HCT116 (cell line): ENCODE measurements at regions not wholly inside any gene's neighbourhood (a gene's known extent, or its start where the extent isn't known, plus 50 kb on each side); places are given as distances from the start of the nearest gene placed in this dataset.
"Not testable (repeated sequence)": the region's sequence is repeated elsewhere in the genome, so short reads cannot be mapped to it uniquely, and the experiment has no call there.

Source experiments
- ATAC-seq: fragments of 200-7000 bp; cut with Tn5 transposase; 2 replicates; pipeline ENCODE4 v1.9.1; 2020; ENCODE audit warnings: mild to moderate bottlenecking, moderate library complexity
- BruUV-seq: library from RNA; stranded (reverse); fragments of 400-500 nt; replicated peaks from 2 replicates; lab custom pipeline; 2021; lab: Mats Ljungman, UMichigan
- CTCF ChIA-PET: fragments of 300-600 bp; sonication (Branson Sonifier 250); formaldehyde crosslinking; loops from one replicate; lab custom pipeline; 2021; ENCODE audit warnings: antibody characterized with exemption; lab: Charles Lee
- POLR2A ChIA-PET: fragments of 300-600, 350-600 bp; sonication (Branson Sonifier 250); formaldehyde crosslinking; loops from one replicate; lab custom pipeline; 2021; ENCODE audit warnings: antibody characterized with exemption; lab: Charles Lee
- RAD21 ChIA-PET, 2 experiments: fragments of 300-600 bp; sonication (Branson Sonifier 250); formaldehyde crosslinking; loops; one replicate each; lab custom pipeline; 2023; ENCODE audit warnings: low total read pairs in 2 of 2; ENCODE audit not compliant: uncharacterized antibody in 2 of 2, unreplicated experiment in 2 of 2, low non-redundant PET in 1 of 2; lab: Charles Lee
- DNase-seq: peaks from one replicate; pipeline ENCODE4 v3.0.0-alpha.2; 2010; ENCODE audit warnings: low read depth, low spot score
- H2AFZ ChIP-seq: fragments of 200-600 bp; shearing (Covaris generic), sonication (generic); 2 replicates; pipeline ENCODE4 v1.6.1; 2017; ENCODE audit warnings: low read depth, mixed run types, mixed read lengths, antibody characterized with exemption, low read length; ENCODE audit not compliant: poor library complexity, severe bottlenecking
- H3K27ac ChIP-seq: 2 replicates; pipeline ENCODE4 v1.5.1; 2012; ENCODE audit warnings: low read depth, low read length
- H3K27me3 ChIP-seq: fragments of 200-600 bp; sonication (generic); 2 replicates; pipeline ENCODE4 v1.6.1; 2016; ENCODE audit warnings: mixed run types, low read length, mixed read lengths; ENCODE audit not compliant: insufficient read depth
- H3K36me3 ChIP-seq, 2 experiments: fragments of 200-500 bp in 1 of 2; fragments of 200-600 bp in 1 of 2; sonication (Bioruptor generic) in 1 of 2; sonication (generic) in 1 of 2; 2 replicates each; pipeline versions ENCODE4 v1.5.1 to v1.6.1; 2014 to 2016; ENCODE audit warnings: low read length in 2 of 2, inconsistent platforms in 1 of 2, mixed read lengths in 1 of 2, mixed run types in 1 of 2; ENCODE audit not compliant: insufficient read depth in 2 of 2, control insufficient read depth in 1 of 2
- H3K4me1 ChIP-seq, 2 experiments: fragments of 200-600 bp in 1 of 2; sonication (generic) in 1 of 2; 2 replicates each; pipeline versions ENCODE4 v1.5.1 to v1.6.1; 2012 to 2017; ENCODE audit warnings: low read length in 2 of 2, inconsistent platforms in 1 of 2, mild to moderate bottlenecking in 1 of 2, mixed read lengths in 1 of 2, mixed run types in 1 of 2, moderate library complexity in 1 of 2; ENCODE audit not compliant: insufficient read depth in 2 of 2, control insufficient read depth in 1 of 2
- H3K4me2 ChIP-seq: fragments of 200-600 bp; sonication (generic); 2 replicates; pipeline ENCODE4 v1.6.1; 2017; ENCODE audit warnings: mixed run types, low read length, mixed read lengths
- H3K4me3 ChIP-seq, 2 experiments: fragments of 200-600 bp in 1 of 2; sonication (generic) in 1 of 2; replicated peaks in 1 of 2; 2 replicates each; pipeline ENCODE4 v1.5.1; 2011 to 2016; ENCODE audit warnings: low read length in 2 of 2, control low read depth in 1 of 2, low read depth in 1 of 2, mild to moderate bottlenecking in 1 of 2, mixed read lengths in 1 of 2, mixed run types in 1 of 2
- H3K79me2 ChIP-seq: fragments of 200-600 bp; sonication (generic); 2 replicates; pipeline ENCODE4 v1.6.1; 2017; ENCODE audit warnings: mild to moderate bottlenecking, mixed run types, low read length, moderate library complexity, mixed read lengths; ENCODE audit not compliant: insufficient read depth
- H3K9ac ChIP-seq: fragments of 200-600 bp; sonication (generic); 2 replicates; pipeline ENCODE4 v1.6.1; 2016; ENCODE audit warnings: low read length, mixed read lengths
- H3K9me2 ChIP-seq: fragments of 200-600 bp; sonication (generic), shearing (Covaris generic); 2 replicates; pipeline ENCODE4 v1.6.1; 2017; ENCODE audit warnings: mixed run types, mild to moderate bottlenecking, moderate library complexity; ENCODE audit not compliant: insufficient read depth
- H3K9me3 ChIP-seq, 2 experiments: fragments of 200-500 bp in 1 of 2; fragments of 200-600 bp in 1 of 2; sonication (Bioruptor generic) in 1 of 2; sonication (generic) in 1 of 2; 2 replicates each; pipeline ENCODE4 v1.6.1; 2014 to 2017; ENCODE audit warnings: low read length in 2 of 2, mixed read lengths in 2 of 2, inconsistent platforms in 1 of 2, low read depth in 1 of 2, mild to moderate bottlenecking in 1 of 2, mixed run types in 1 of 2, moderate library complexity in 1 of 2; ENCODE audit not compliant: control insufficient read depth in 1 of 2, insufficient read depth in 1 of 2
- H4K20me1 ChIP-seq: fragments of 200-600 bp; sonication (generic), shearing (Covaris generic); 2 replicates; pipeline ENCODE4 v1.6.1; 2017; ENCODE audit warnings: mixed run types, mild to moderate bottlenecking, moderate library complexity; ENCODE audit not compliant: insufficient read depth
- intact Hi-C: fragments of 100-400 bp; cut with micrococcal nuclease; formaldehyde crosslinking; loops from 2 replicates; pipeline ENCODE4 v1.10.0; 2022

DNA sequence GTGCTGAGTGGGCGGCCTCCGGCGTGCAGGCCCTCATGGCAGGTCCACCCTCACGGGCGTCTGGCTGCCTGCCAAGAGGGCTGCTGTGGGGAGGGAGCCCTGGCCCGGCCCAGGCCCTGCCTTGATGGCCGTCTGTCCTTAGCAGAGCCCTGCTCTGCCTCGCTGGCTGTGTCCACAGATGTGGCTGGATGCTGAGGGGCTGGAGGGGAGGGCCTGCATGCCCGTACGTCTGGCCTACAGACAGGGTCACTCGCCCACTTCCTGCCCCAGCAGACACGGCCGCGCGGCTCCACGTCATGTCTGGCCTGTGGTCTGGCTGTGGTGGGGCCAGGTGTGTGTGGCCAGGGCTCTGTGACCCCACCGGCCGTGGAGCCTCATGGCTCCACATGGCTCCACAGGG lies 186.3 kb downstream of the TMEM121 start:
- H3K9me2 ChIP-seq, ATAC-seq, H3K9ac ChIP-seq, BruUV-seq, DNase-seq, CTCF ChIA-PET, H4K20me1 ChIP-seq, H3K36me3 ChIP-seq, H3K27me3 ChIP-seq, POLR2A ChIA-PET, H3K9me3 ChIP-seq, H3K79me2 ChIP-seq, intact Hi-C loops, RAD21 ChIA-PET, H3K4me2 ChIP-seq, H3K4me1 ChIP-seq, H2AFZ ChIP-seq, H3K4me3 ChIP-seq, H3K27ac ChIP-seq: not testable (repeated sequence)

DNA sequence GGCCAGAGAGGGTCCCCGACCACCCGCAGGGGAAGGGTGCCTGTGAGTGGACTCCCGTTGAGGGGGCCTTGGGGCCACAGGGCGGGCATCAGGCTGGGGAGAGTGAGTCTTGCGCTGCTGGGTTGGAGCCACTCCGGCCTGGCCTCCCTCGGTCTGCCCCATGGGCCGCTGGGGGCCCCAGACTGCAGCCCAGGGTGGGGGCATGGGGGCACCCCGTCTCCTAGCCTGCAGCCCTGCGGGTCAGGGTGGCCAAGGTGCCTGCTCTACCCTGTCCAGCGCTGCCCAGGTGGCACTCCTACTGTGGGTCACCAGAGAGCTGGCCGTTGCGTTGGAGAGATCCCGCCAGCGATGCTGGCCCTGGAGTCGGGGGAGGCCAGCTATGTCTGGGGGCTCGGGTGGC lies 186.8 kb downstream of the TMEM121 start:
- H3K4me3 ChIP-seq, DNase-seq, H3K27ac ChIP-seq, CTCF ChIA-PET, H3K4me2 ChIP-seq, RAD21 ChIA-PET, POLR2A ChIA-PET, H3K79me2 ChIP-seq, BruUV-seq, H3K36me3 ChIP-seq, H3K9me3 ChIP-seq, H3K4me1 ChIP-seq, H3K27me3 ChIP-seq, H2AFZ ChIP-seq, H3K9ac ChIP-seq, ATAC-seq, intact Hi-C loops, H3K9me2 ChIP-seq, H4K20me1 ChIP-seq: not testable (repeated sequence)

DNA sequence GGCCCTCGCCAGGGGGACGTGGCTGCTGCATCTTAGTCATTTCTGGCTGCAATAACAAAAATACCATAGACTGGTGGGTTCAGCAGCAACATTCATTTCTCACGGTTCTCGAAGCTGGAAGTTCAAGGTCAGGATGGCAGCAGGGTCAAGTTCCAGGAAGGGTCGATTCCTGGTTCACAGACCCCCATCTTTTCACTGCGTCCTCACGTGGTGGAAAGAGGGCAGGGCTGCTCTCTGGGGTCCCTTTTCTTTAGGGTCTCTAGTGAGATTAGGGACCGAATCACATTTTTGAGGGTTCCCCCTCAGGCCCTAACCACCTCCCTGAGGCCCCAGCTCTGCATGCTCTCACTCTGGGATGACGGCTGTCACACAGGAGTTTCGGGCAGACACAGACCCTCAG lies 187.5 kb downstream of the TMEM121 start:
- H3K9me2 ChIP-seq, H3K36me3 ChIP-seq, RAD21 ChIA-PET, H3K27ac ChIP-seq, H3K4me1 ChIP-seq, H3K4me2 ChIP-seq, H2AFZ ChIP-seq, H4K20me1 ChIP-seq, H3K27me3 ChIP-seq, DNase-seq, H3K79me2 ChIP-seq, BruUV-seq, ATAC-seq, H3K9ac ChIP-seq, CTCF ChIA-PET, H3K9me3 ChIP-seq, POLR2A ChIA-PET, H3K4me3 ChIP-seq, intact Hi-C loops: not testable (repeated sequence)

DNA sequence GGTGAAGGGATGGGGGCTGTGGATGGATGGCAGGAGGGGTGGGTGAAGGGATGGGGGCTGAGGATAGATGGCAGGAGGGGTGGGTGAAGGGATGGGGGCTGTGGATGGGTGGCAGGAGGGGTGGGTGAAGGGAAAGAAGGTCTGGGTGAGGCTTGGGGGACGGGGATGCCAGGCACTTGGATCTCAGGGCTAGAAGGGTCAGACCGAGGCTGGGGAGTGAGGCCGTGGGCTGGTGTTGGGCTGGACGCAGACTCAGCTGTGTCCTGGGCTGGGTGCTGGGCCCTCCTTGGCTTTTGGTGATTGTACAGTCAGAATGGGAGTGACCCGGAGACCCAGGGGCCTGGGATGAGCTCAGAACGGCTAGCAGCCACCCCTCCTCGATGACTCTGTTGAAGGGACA lies 192.4 kb downstream of the TMEM121 start:
- intact Hi-C loops, H2AFZ ChIP-seq, H3K4me3 ChIP-seq, POLR2A ChIA-PET, H4K20me1 ChIP-seq, H3K9me3 ChIP-seq, ATAC-seq, H3K9me2 ChIP-seq, BruUV-seq, H3K4me1 ChIP-seq, H3K79me2 ChIP-seq, H3K4me2 ChIP-seq, H3K9ac ChIP-seq, CTCF ChIA-PET, H3K27ac ChIP-seq, H3K27me3 ChIP-seq, RAD21 ChIA-PET, DNase-seq, H3K36me3 ChIP-seq: not testable (repeated sequence)

DNA sequence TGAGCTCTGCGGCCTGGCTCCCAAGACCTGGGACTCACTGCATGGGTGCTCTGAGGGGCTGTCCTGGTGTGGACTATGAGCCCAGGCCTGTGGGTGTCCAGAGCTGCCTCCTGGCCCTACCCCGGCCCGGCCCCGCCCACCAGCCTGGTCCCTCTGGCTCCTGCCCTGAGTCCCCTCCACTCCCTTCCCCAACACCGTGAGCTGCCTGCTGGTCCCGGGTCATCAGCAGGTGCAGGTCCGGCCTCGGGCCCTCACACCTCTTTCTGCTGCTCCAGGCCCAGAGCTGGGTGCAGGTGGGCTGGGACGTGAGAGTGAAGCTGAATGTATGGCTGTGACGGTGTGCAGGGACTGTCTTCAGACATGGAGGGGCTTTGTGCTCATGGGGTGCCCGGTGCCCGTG lies 193.7 kb downstream of the TMEM121 start:
- BruUV-seq, POLR2A ChIA-PET, H3K4me2 ChIP-seq: not testable (repeated sequence)

More for the DNA sequence above, 193.7 kb downstream of the TMEM121 start:
- H3K4me1 ChIP-seq, H3K79me2 ChIP-seq, intact Hi-C loops, H3K9me2 ChIP-seq, H3K4me3 ChIP-seq, H3K36me3 ChIP-seq, H3K27me3 ChIP-seq, H4K20me1 ChIP-seq, ATAC-seq, H3K9ac ChIP-seq, RAD21 ChIA-PET, DNase-seq, H3K9me3 ChIP-seq, CTCF ChIA-PET, H2AFZ ChIP-seq, H3K27ac ChIP-seq: not testable (repeated sequence)
